ENCODE measurements at regions not wholly inside any gene's neighbourhood (a gene's known extent, or its start where the extent isn't known, plus 50 kb on each side); places are given as distances from the start of the nearest gene placed in this dataset.

DNA sequence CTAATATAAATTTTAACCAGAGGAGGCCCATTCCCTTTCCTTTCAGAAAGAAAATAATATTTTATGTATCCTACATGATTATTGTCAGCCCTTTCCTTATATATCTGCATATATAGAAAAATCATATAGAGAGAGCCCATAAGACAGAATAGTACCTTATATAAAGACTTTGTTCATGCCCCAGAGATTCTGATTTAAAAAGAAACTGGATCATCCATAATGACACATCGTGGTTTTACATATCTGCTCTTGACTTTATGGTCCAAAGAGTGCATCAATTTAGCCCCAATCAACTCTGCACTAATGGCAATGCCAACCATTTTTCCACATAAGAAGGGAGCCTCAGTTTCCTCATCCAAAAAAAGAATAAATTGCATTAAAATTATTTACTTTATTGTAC is 937.5 kb downstream of the GATA3 start:
- H3K27ac ChIP-seq, result no peak overlapping the region
- intact Hi-C loops (cut with DNase I), result no loop called here
- no peaks in the 10 kb centered on the region for H3K9me3 ChIP-seq
- no peaks in the 10 kb centered on the region for H3K4me1 ChIP-seq
- ATAC-seq, result no peak
- 48 to 67% methylated on average over 1 of the region's 1 CpG for WGBS, 2 donors
- no peaks in the 10 kb centered on the region for H3K36me3 ChIP-seq
- no peaks in the 10 kb centered on the region for H3K27me3 ChIP-seq
- FAIRE-seq, result no peak
- TF ChIP-seq, protein P1, sequence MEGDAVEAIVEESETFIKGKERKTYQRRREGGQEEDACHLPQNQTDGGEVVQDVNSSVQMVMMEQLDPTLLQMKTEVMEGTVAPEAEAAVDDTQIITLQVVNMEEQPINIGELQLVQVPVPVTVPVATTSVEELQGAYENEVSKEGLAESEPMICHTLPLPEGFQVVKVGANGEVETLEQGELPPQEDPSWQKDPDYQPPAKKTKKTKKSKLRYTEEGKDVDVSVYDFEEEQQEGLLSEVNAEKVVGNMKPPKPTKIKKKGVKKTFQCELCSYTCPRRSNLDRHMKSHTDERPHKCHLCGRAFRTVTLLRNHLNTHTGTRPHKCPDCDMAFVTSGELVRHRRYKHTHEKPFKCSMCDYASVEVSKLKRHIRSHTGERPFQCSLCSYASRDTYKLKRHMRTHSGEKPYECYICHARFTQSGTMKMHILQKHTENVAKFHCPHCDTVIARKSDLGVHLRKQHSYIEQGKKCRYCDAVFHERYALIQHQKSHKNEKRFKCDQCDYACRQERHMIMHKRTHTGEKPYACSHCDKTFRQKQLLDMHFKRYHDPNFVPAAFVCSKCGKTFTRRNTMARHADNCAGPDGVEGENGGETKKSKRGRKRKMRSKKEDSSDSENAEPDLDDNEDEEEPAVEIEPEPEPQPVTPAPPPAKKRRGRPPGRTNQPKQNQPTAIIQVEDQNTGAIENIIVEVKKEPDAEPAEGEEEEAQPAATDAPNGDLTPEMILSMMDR (IDR thresholded peaks at IDR 0.05), result no peak
- no peak for DNase-seq
- no peak overlapping the region for H3K4me3 ChIP-seq

DNA sequence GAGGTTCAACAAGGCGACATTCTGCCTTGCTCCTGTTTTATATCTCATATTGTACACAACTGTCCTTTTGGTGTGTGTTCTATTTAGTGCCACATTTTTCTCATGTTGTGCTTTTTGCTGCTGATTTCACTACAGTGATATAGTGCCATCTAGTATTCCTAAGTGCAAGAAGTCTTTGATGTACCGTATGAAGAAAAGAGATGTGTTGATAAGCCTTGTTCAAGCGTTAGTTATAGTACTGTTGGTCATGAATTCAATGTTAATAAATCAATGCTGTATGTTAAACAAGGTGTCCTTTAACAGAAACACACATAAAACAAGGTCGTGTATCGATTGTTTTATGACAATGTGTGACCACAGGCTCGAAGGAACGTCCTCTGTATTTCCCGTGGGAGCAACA is 939.4 kb downstream of the GATA3 start:
- WGBS, 2 donors, result 15 to 20% methylated on average over 8 of the region's 8 CpGs
- no peaks in the 10 kb centered on the region for H3K9me3 ChIP-seq
- DNase-seq, result no peak
- no peak for FAIRE-seq
- no peaks in the 10 kb centered on the region for H3K36me3 ChIP-seq
- ATAC-seq, result no peak
- intact Hi-C loops (cut with DNase I), result no loop called here
- TF ChIP-seq, protein P1 (IDR thresholded peaks at IDR 0.05), result no peak
- no peaks in the 10 kb centered on the region for H3K4me1 ChIP-seq
- no peak overlapping the region for H3K27ac ChIP-seq
- H3K4me3 ChIP-seq, result no peak overlapping the region
- no peaks in the 10 kb centered on the region for H3K27me3 ChIP-seq

DNA sequence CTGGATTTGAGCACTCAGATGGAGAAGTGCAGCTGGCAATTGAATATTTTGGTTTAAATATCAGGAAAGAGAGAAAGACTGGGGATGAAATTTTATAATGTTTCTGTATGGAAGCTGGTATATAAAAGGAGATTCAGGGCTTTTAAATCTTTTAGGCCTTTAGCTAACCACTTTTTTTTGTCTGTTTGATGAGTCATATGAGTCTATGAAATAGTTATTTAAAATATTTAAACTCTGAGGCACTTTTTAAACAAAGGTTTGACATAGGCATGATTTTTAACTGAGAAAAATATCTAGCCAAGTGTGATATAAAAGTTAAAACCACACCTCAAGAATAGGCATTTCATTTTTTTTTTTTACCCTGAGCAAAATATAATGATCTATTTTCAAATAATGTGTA is 944.3 kb downstream of the GATA3 start:
- H3K36me3 ChIP-seq, result no peaks in the 10 kb centered on the region
- H3K27me3 ChIP-seq, result no peaks in the 10 kb centered on the region
- H3K4me3 ChIP-seq, result no peak overlapping the region
- DNase-seq (no peak), FAIRE-seq (no peak), ATAC-seq (no peak)
- intact Hi-C loops (cut with DNase I), result no loop called here
- H3K4me1 ChIP-seq, result no peaks in the 10 kb centered on the region
- TF ChIP-seq, protein P1 (IDR thresholded peaks at IDR 0.05), result no peak
- H3K9me3 ChIP-seq, result no peaks in the 10 kb centered on the region
- no peak overlapping the region for H3K27ac ChIP-seq

DNA sequence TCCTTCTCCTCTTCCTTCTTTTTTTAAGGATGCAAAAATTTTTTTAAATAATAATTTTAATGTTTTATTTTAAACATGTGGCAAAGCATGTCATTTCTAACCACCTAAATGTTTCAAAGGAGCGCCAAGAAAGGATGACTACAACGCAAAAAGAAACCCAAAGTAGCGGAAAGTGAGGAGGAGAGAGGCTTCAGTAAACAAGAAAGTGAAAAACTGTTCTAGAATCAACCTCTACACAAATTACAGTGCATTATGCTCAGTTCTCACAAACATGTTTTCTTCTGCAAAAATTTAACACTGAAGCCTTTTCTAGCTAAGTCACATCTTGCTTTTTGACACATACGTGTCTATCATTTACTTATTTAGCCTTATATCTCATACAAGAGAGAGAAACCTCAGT is 948.6 kb downstream of the GATA3 start:
- DNase-seq, result no peak
- WGBS, 2 donors, result 73 to 84% methylated on average over 4 of the region's 4 CpGs
- Histone ChIP-seq H3K36me3 (no peaks in the 10 kb centered on the region), H3K4me3 (no peak overlapping the region), H3K27me3 (no peaks in the 10 kb centered on the region), H3K27ac (no peak overlapping the region), H3K9me3 (no peaks in the 10 kb centered on the region), H3K4me1 (no peaks in the 10 kb centered on the region)
- intact Hi-C loops (cut with DNase I), result no loop called here
- FAIRE-seq, result no peak
- TF ChIP-seq, protein P1 (IDR thresholded peaks at IDR 0.05), result no peak
- no peak for ATAC-seq

DNA sequence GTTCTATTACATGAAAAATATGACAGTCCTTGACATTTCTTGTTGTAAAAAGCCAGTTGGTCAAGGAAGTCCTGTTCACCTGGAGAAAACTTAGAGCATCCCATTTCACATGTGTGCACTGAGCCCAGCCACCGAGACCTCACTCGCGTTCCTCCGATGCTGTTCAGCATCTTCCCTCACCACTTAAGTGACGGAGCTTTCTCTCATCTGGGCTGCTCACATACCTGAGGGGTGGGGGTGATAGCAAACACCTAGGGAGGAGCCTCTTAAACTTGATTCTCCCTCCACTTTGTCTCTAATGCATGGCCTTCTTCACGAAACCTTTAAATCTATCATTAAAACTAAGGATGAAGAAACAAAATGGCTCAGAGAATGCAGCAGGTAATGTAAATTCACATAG is 950.2 kb downstream of the GATA3 start:
- no peak for ATAC-seq
- TF ChIP-seq, protein P1 (IDR thresholded peaks at IDR 0.05), result no peak
- Histone ChIP-seq H3K27me3 (no peaks in the 10 kb centered on the region), H3K36me3 (no peaks in the 10 kb centered on the region), H3K4me1 (no peaks in the 10 kb centered on the region), H3K27ac (no peak overlapping the region), H3K4me3 (no peak overlapping the region), H3K9me3 (no peaks in the 10 kb centered on the region)
- 68 to 70% methylated on average over 6 of the region's 6 CpGs for WGBS, 2 donors
- intact Hi-C loops (cut with DNase I), result no loop called here
- DNase-seq, result no peak
- no peak for FAIRE-seq
